HCT116 (cell line): ENCODE measurements at regions not wholly inside any gene's neighbourhood (a gene's known extent, or its start where the extent isn't known, plus 50 kb on each side); places are given as distances from the start of the nearest gene placed in this dataset.

Experiments
- ATAC-seq: fragments of 200-7000 bp; cut with Tn5 transposase; 2 replicates; pipeline ENCODE4 v1.9.1; 2020; ENCODE audit warnings: mild to moderate bottlenecking, moderate library complexity
- BruUV-seq: library from RNA; stranded (reverse); fragments of 400-500 nt; replicated peaks from 2 replicates; lab custom pipeline; 2021; lab: Mats Ljungman, UMichigan
- CTCF ChIA-PET: fragments of 300-600 bp; sonication (Branson Sonifier 250); formaldehyde crosslinking; loops from one replicate; lab custom pipeline; 2021; ENCODE audit warnings: antibody characterized with exemption; lab: Charles Lee
- POLR2A ChIA-PET: fragments of 300-600, 350-600 bp; sonication (Branson Sonifier 250); formaldehyde crosslinking; loops from one replicate; lab custom pipeline; 2021; ENCODE audit warnings: antibody characterized with exemption; lab: Charles Lee
- RAD21 ChIA-PET, 2 experiments: fragments of 300-600 bp; sonication (Branson Sonifier 250); formaldehyde crosslinking; loops; one replicate each; lab custom pipeline; 2023; ENCODE audit warnings: low total read pairs in 2 of 2; ENCODE audit not compliant: uncharacterized antibody in 2 of 2, unreplicated experiment in 2 of 2, low non-redundant PET in 1 of 2; lab: Charles Lee
- DNase-seq: peaks from one replicate; pipeline ENCODE4 v3.0.0-alpha.2; 2010; ENCODE audit warnings: low read depth, low spot score
- H2AFZ ChIP-seq: fragments of 200-600 bp; shearing (Covaris generic), sonication (generic); 2 replicates; pipeline ENCODE4 v1.6.1; 2017; ENCODE audit warnings: low read depth, mixed run types, mixed read lengths, antibody characterized with exemption, low read length; ENCODE audit not compliant: poor library complexity, severe bottlenecking
- H3K27ac ChIP-seq: 2 replicates; pipeline ENCODE4 v1.5.1; 2012; ENCODE audit warnings: low read depth, low read length
- H3K27me3 ChIP-seq: fragments of 200-600 bp; sonication (generic); 2 replicates; pipeline ENCODE4 v1.6.1; 2016; ENCODE audit warnings: mixed run types, low read length, mixed read lengths; ENCODE audit not compliant: insufficient read depth
- H3K36me3 ChIP-seq, 2 experiments: fragments of 200-500 bp in 1 of 2; fragments of 200-600 bp in 1 of 2; sonication (Bioruptor generic) in 1 of 2; sonication (generic) in 1 of 2; 2 replicates each; pipeline versions ENCODE4 v1.5.1 to v1.6.1; 2014 to 2016; ENCODE audit warnings: low read length in 2 of 2, inconsistent platforms in 1 of 2, mixed read lengths in 1 of 2, mixed run types in 1 of 2; ENCODE audit not compliant: insufficient read depth in 2 of 2, control insufficient read depth in 1 of 2
- H3K4me1 ChIP-seq, 2 experiments: fragments of 200-600 bp in 1 of 2; sonication (generic) in 1 of 2; 2 replicates each; pipeline versions ENCODE4 v1.5.1 to v1.6.1; 2012 to 2017; ENCODE audit warnings: low read length in 2 of 2, inconsistent platforms in 1 of 2, mild to moderate bottlenecking in 1 of 2, mixed read lengths in 1 of 2, mixed run types in 1 of 2, moderate library complexity in 1 of 2; ENCODE audit not compliant: insufficient read depth in 2 of 2, control insufficient read depth in 1 of 2
- H3K4me2 ChIP-seq: fragments of 200-600 bp; sonication (generic); 2 replicates; pipeline ENCODE4 v1.6.1; 2017; ENCODE audit warnings: mixed run types, low read length, mixed read lengths
- H3K4me3 ChIP-seq, 2 experiments: fragments of 200-600 bp in 1 of 2; sonication (generic) in 1 of 2; replicated peaks in 1 of 2; 2 replicates each; pipeline ENCODE4 v1.5.1; 2011 to 2016; ENCODE audit warnings: low read length in 2 of 2, control low read depth in 1 of 2, low read depth in 1 of 2, mild to moderate bottlenecking in 1 of 2, mixed read lengths in 1 of 2, mixed run types in 1 of 2
- H3K79me2 ChIP-seq: fragments of 200-600 bp; sonication (generic); 2 replicates; pipeline ENCODE4 v1.6.1; 2017; ENCODE audit warnings: mild to moderate bottlenecking, mixed run types, low read length, moderate library complexity, mixed read lengths; ENCODE audit not compliant: insufficient read depth
- H3K9ac ChIP-seq: fragments of 200-600 bp; sonication (generic); 2 replicates; pipeline ENCODE4 v1.6.1; 2016; ENCODE audit warnings: low read length, mixed read lengths
- H3K9me2 ChIP-seq: fragments of 200-600 bp; sonication (generic), shearing (Covaris generic); 2 replicates; pipeline ENCODE4 v1.6.1; 2017; ENCODE audit warnings: mixed run types, mild to moderate bottlenecking, moderate library complexity; ENCODE audit not compliant: insufficient read depth
- H3K9me3 ChIP-seq, 2 experiments: fragments of 200-500 bp in 1 of 2; fragments of 200-600 bp in 1 of 2; sonication (Bioruptor generic) in 1 of 2; sonication (generic) in 1 of 2; 2 replicates each; pipeline ENCODE4 v1.6.1; 2014 to 2017; ENCODE audit warnings: low read length in 2 of 2, mixed read lengths in 2 of 2, inconsistent platforms in 1 of 2, low read depth in 1 of 2, mild to moderate bottlenecking in 1 of 2, mixed run types in 1 of 2, moderate library complexity in 1 of 2; ENCODE audit not compliant: control insufficient read depth in 1 of 2, insufficient read depth in 1 of 2
- H4K20me1 ChIP-seq: fragments of 200-600 bp; sonication (generic), shearing (Covaris generic); 2 replicates; pipeline ENCODE4 v1.6.1; 2017; ENCODE audit warnings: mixed run types, mild to moderate bottlenecking, moderate library complexity; ENCODE audit not compliant: insufficient read depth
- CEBPB ChIP-seq: IDR thresholded peaks from 2 replicates; pipeline ENCODE4 v1.6.1; 2012; ENCODE audit warnings: low read depth
- EGR1 ChIP-seq: IDR thresholded peaks from 2 replicates; pipeline ENCODE4 v1.6.1; 2012; ENCODE audit warnings: low read depth
- ELF1 ChIP-seq: IDR thresholded peaks from 2 replicates; pipeline ENCODE4 v1.6.1; 2012; ENCODE audit warnings: low read depth, borderline replicate concordance
- EZH2 ChIP-seq: fragments of 200-600 bp; sonication (generic); IDR thresholded peaks from 2 replicates; pipeline ENCODE4 v1.6.1; 2017; ENCODE audit warnings: antibody characterized with exemption, mixed run types
- EZH2phosphoT487 ChIP-seq: fragments of 200-600 bp; IDR thresholded peaks from 2 replicates; pipeline ENCODE4 v1.6.1; 2018; ENCODE audit warnings: antibody characterized with exemption, borderline replicate concordance
- FOSL1 ChIP-seq: IDR thresholded peaks from 2 replicates; pipeline ENCODE4 v1.6.1; 2012; ENCODE audit warnings: low read depth
- JUND ChIP-seq: IDR thresholded peaks from 2 replicates; pipeline ENCODE4 v1.6.1; 2012
- POLR2A ChIP-seq: IDR thresholded peaks from 2 replicates; pipeline ENCODE4 v1.7.0; 2011; ENCODE audit warnings: borderline replicate concordance; ENCODE audit not compliant: insufficient read depth, insufficient read length; ENCODE audit errors: extremely low read depth
- POLR2AphosphoS5 ChIP-seq: IDR thresholded peaks from 2 replicates; pipeline ENCODE4 v1.6.1; 2011; ENCODE audit warnings: mild to moderate bottlenecking, low read depth, low read length, moderate library complexity
- RAD21 ChIP-seq: IDR thresholded peaks from 2 replicates; pipeline ENCODE4 v1.6.1; 2012; ENCODE audit warnings: low read depth, mild to moderate bottlenecking
- SIN3A ChIP-seq: IDR thresholded peaks from 2 replicates; pipeline ENCODE4 v1.6.1; 2012; ENCODE audit warnings: low read depth
- SP1 ChIP-seq: IDR thresholded peaks from 2 replicates; pipeline ENCODE4 v1.6.1; 2012; ENCODE audit warnings: low read depth
- SRF ChIP-seq: IDR thresholded peaks from 2 replicates; pipeline ENCODE4 v1.6.1; 2012; ENCODE audit warnings: low read depth
- TCF7L2 ChIP-seq: IDR thresholded peaks from 2 replicates; pipeline ENCODE4 v1.7.0; 2011; ENCODE audit warnings: borderline replicate concordance, inconsistent platforms; ENCODE audit not compliant: insufficient read depth, insufficient read length; ENCODE audit errors: extremely low read depth
- YY1 ChIP-seq: IDR thresholded peaks from 2 replicates; pipeline ENCODE4 v1.6.1; 2011; ENCODE audit warnings: low read length, low read depth, moderate library complexity, mild to moderate bottlenecking; ENCODE audit not compliant: insufficient replicate concordance; ENCODE audit errors: extremely low read depth
- ZFX ChIP-seq: fragments of 450-650 bp; IDR thresholded peaks from 2 replicates; pipeline ENCODE4 v1.6.1; 2017
- ZNF274 ChIP-seq: fragments of 200-500 bp; sonication (Bioruptor generic); IDR thresholded peaks from 2 replicates; pipeline ENCODE4 v1.6.1; 2014; ENCODE audit warnings: mild to moderate bottlenecking, low read depth, low read length, inconsistent platforms
- intact Hi-C: fragments of 100-400 bp; cut with micrococcal nuclease; formaldehyde crosslinking; loops from 2 replicates; pipeline ENCODE4 v1.10.0; 2022
- TF ChIP-seq, protein P1 (sequence below): IDR thresholded peaks from 2 replicates; pipeline ENCODE4 v1.6.1; 2012
- TF ChIP-seq, protein P2 (sequence below): IDR thresholded peaks from 2 replicates; pipeline ENCODE4 v1.6.1; 2012
- TF ChIP-seq, protein P3 (sequence below), 3 experiments: fragments of 200-600 bp in 1 of 3; sonication (generic) in 1 of 3; IDR thresholded peaks in 2 of 3; conservative IDR thresholded peaks in 1 of 3; 2 replicates each; pipeline ENCODE4 v1.5.1; 2012 to 2017; ENCODE audit warnings: low read depth in 2 of 3, low read length in 2 of 3, antibody characterized with exemption in 1 of 3, borderline replicate concordance in 1 of 3, control low read depth in 1 of 3, mild to moderate bottlenecking in 1 of 3, mixed read lengths in 1 of 3, mixed run types in 1 of 3, moderate library complexity in 1 of 3; ENCODE audit not compliant: insufficient read depth in 1 of 3

DNA sequence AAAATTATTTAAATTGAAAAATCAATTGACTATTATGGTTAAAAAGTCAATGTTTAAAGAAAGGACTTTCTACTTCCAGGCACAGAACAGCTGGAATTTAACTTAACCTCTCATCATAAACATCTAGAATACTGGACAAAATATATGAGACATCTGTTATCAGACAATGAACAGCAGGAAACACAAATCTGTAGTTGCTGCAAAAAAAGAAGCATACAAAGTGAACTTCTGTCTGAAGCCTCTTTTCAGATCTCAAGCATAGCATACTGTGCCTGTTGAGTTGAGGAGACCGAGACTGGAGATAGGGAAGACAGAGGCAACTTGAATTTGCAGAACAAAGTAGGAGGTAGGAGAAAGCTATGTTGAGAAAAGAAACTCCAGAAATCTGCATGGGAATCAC, 140.0 kb upstream of the CBLB start:
- Histone ChIP-seq H3K9ac (no peak overlapping the region), H3K36me3 (no peaks in the 10 kb centered on the region), H3K27me3 (no peaks in the 10 kb centered on the region), H2AFZ (no peak overlapping the region), H3K9me3 (no peaks in the 10 kb centered on the region), H3K9me2 (no peaks in the 10 kb centered on the region; the same call in 1 of the 2 replicates), H3K27ac (no peak overlapping the region), H3K4me1 (no peaks in the 10 kb centered on the region), H3K4me2 (no peak overlapping the region), H3K79me2 (no peaks in the 10 kb centered on the region), H4K20me1 (no peaks in the 10 kb centered on the region), H3K4me3 (no peak overlapping the region)
- intact Hi-C loops: no loop called here
- ATAC-seq: no peak
- POLR2A ChIA-PET: no interaction called here
- BruUV-seq: no TSS peak
- RAD21 ChIA-PET: no interaction called here
- CTCF ChIA-PET: no interaction called here
- no peak for DNase-seq
- TF ChIP-seq CEBPB: no peak

DNA sequence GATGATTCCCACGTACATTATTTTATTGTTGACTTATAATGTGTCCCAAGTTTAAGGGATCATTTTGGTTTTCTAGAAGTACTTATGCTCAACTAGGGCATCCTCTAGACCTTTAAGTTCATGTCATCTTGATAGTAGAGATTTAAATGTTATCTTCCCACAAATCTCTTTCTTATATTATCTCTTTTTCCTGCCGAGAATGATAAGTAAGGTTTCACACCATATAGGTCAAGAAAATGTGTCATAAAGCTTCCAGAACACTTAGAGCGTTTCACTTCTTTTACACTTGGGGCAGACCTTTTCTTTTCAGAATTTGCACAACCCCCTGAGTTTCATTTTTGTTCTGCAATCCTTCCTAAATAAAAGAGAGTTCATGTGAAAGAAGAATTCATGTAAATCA, 142.0 kb upstream of the CBLB start:
- Histone ChIP-seq H3K9me2 (no peaks in the 10 kb centered on the region), H3K4me1 (no peaks in the 10 kb centered on the region), H3K9me3 (no peaks in the 10 kb centered on the region), H2AFZ (no peak overlapping the region), H3K79me2 (no peaks in the 10 kb centered on the region), H3K36me3 (no peaks in the 10 kb centered on the region), H3K27me3 (no peaks in the 10 kb centered on the region), H3K9ac (no peak overlapping the region), H3K4me2 (no peak overlapping the region), H3K4me3 (no peak overlapping the region), H4K20me1 (no peaks in the 10 kb centered on the region), H3K27ac (no peak overlapping the region)
- ChIA-PET CTCF (no interaction called here), POLR2A (no interaction called here), RAD21 (no interaction called here)
- TF ChIP-seq SP1 (no peak), ZFX (no peak), FOSL1 (no peak), POLR2AphosphoS5 (no peak), SRF (no peak), POLR2A (no peak), YY1 (no peak), TCF7L2 (no peak), ZNF274 (no peak), EGR1 (no peak), ELF1 (no peak), EZH2phosphoT487 (no peak), SIN3A (no peak), RAD21 (no peak), EZH2 (no peak), JUND (no peak)
- TF ChIP-seq, protein P1, sequence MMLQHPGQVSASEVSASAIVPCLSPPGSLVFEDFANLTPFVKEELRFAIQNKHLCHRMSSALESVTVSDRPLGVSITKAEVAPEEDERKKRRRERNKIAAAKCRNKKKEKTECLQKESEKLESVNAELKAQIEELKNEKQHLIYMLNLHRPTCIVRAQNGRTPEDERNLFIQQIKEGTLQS: no peak
- TF ChIP-seq, protein P2, sequence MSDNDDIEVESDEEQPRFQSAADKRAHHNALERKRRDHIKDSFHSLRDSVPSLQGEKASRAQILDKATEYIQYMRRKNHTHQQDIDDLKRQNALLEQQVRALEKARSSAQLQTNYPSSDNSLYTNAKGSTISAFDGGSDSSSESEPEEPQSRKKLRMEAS: no peak
- TF ChIP-seq, protein P3, sequence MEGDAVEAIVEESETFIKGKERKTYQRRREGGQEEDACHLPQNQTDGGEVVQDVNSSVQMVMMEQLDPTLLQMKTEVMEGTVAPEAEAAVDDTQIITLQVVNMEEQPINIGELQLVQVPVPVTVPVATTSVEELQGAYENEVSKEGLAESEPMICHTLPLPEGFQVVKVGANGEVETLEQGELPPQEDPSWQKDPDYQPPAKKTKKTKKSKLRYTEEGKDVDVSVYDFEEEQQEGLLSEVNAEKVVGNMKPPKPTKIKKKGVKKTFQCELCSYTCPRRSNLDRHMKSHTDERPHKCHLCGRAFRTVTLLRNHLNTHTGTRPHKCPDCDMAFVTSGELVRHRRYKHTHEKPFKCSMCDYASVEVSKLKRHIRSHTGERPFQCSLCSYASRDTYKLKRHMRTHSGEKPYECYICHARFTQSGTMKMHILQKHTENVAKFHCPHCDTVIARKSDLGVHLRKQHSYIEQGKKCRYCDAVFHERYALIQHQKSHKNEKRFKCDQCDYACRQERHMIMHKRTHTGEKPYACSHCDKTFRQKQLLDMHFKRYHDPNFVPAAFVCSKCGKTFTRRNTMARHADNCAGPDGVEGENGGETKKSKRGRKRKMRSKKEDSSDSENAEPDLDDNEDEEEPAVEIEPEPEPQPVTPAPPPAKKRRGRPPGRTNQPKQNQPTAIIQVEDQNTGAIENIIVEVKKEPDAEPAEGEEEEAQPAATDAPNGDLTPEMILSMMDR (IDR thresholded peaks at IDR 0.05 in 2 of 3, conservative IDR thresholded peaks at IDR 0.05 in 1 of 3; ENCODE audit: borderline replicate concordance in 1 of 3, insufficient read depth in 1 of 3, low read depth in 2 of 3, low read length in 2 of 3): no peak
- BruUV-seq: no TSS peak
- no peak for DNase-seq
- intact Hi-C loops: no loop called here
- no peak for ATAC-seq
